AG20443 (cell line): ENCODE measurements at regions not wholly inside any gene's neighbourhood (a gene's known extent, or its start where the extent isn't known, plus 50 kb on each side); places are given as distances from the start of the nearest gene placed in this dataset.
"Not testable (repeated sequence)": the region's sequence is repeated elsewhere in the genome, so short reads cannot be mapped to it uniquely, and the experiment has no call there.

Experiments used
- DNase-seq: peaks from one replicate; pipeline ENCODE4 v3.0.0; 2012; ENCODE audit warnings: low spot score, mixed read lengths

DNA sequence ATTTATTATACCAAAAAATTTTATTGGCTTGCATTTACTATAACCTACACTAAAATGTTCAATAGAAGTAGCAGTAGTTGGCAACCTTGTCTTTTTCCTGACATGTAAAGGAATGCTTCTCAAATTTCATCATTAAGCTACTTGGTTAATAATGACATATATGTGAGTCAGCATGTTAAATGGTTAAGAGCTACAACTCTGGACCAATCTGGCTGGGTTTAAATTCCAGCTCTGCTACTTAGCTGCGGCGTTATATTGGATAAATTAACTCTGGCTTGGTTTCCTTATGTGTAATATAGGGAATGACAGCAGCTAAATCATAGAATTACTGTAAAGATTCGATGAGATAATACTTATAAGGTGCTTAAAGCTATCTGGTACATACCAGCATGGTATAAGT, 53.7 kb upstream of the OTOGL start:
- DNase-seq, result peak; percentile 27

DNA sequence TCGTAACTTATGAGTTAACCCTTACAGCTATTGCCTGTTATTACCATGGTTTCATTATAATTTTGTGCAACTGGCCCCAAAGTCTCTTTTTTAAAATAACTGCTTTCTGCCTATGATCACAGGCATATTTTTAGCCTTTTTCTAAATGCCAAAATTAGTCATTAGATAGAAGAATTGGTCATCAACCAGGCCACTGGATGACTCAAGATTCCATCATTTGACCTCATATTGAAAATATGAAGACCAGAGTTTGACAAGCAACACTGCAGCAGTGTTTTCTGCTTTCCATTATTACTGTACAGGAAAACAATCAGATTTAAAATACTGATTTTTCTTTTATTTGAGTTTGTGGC, 54.7 kb upstream of the OTOGL start:
- DNase-seq, result peak; percentile 79

DNA sequence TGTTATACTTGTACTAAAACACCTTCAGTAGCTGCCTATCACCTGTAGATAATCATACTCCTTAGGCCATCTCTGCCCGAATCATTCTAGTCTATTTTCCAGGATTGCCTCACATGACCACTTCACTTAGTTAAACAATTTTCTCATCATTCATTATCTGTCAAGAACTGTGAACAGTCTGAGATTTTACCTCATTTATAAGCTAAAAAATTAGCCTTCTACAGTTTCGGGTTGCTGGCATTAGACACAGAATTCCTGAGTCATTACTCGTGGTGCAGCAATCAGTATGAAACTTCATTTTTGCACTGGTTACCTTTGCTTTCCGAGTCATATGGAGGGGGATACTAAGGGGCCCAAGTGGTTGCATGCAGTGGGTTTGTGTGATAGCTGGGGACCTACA, 57.6 kb upstream of the OTOGL start:
- DNase-seq, result peak; percentile 46

DNA sequence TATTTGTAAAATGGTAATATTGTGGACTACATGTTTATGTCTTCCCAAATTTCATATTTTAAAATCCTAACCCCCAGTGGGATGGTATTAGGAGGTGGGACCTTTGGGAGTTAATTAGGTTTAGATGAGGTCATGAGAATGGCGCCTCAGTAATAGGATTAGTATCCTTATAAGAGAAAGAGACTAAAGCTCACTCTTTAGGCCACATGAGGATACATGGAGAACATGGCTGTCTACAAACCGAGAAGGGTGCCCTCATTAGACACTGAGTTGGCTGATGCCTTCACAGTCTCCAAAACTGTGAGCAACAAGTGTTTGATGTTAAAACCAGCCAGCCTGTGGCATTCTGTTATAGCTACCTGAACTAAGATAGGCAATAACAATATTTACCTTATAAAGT, 58.3 kb upstream of the OTOGL start:
- no peak for DNase-seq

DNA sequence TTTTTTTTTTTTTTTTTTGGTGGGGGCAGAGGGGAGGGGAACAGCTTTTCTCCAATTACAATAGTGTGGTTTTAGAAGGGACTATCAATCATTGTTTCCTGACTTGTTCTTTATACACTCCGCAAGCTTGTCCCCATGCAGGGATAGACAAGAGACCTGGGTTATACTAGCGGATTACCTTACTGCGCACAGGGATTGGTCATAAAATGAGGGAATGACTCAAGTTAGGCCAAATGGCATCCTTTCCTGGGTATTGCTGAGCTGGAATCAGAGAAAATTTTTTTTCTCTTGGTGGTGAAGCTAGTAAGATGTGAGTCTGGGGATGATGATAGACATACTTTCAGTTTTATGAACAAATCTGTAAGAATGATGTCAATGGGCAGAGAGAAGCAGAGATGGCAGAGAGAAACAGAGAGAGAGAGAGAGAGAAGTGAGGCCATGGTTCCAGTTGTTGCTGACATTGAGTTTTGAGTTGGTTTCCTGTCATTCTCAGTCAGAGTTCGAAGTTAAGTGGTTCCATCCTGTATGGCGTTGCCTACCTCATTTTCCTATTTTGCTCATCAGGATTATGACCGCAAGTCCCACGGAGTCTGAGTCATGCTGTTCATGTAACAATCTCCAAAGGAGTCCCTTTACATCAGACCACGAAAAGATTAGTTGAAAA, 59.1 kb upstream of the OTOGL start:
- DNase-seq, result no peak

DNA sequence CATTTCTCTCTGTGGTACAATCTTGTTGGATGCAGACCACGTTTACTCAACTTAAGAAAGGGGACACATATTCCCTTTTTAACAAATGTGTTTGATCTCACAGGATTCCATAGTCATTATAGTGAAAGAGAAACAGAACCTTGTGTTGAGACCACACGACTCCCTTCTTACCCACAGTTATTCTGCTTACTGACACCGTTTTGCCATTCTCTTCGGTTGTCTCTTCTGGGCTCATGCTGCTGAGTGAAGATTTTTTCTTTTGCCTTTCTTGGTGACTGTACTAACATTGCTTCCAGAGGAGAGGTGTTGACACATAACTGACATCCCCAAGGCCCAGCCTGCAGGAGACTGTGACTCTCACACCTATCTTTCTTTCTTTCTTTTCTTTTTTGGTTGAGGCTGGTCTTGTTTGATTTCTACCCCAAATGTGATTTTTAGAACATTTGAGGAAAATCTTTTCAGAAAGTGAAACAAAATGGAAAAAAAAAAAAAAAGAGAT, 61.2 kb upstream of the OTOGL start:
- no peak for DNase-seq

DNA sequence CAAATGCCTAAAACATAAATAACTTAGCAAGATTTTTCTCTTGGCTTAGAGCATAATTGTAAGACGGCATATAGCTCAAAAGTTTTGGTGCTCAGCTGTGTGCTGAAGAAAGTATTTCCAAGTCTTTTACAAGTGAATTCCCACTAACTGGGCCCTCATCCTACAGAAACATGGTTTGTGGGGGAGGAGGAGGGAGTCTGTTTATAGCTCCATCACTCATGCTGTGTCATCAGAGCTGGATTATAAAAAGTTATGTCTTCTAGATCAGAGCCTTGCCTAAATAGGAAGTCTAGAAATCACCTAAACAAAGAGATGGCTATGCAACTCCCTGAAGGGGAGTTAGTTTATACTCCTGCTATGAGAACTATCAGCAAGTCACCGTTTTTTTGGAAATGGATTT, 65.9 kb upstream of the OTOGL start:
- peak; percentile 40 for DNase-seq

DNA sequence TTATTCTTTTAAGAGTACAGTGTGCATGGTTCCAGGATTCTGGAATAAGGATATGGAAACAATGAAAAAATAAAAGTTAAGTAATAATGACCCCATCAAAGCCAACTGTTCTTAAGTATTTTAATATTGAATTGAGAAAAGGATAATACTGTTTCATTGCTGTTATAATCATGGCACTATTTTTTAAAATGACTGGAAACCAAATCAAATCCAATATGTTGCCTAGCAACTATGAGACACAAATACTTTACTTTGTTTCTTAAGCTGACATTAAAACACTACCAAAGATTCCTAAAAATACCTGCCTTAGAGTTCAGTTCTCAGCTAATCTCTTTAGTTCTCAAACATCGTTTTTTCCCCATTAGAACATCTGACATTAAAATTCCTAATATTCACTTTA, 66.4 kb upstream of the OTOGL start:
- DNase-seq, result no peak

DNA sequence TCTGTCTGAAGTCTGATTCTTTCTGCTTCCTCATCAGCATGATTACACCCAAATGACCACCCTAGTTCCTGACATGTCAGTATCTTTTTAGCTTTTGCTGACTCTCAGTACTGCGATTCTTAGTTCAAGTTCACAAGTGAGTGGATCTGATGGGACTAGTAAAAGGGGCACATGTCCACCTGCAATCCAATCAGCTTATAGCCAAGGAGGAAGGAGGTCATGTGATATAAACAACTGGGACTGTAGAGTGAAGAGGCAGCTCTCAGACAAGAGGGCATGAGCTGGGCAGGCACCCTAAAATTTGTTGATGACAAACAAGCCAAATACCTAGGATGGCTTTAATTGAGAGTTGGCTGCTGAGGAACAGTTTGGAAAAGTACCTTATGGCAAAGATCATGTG, 68.1 kb upstream of the OTOGL start:
- no peak for DNase-seq

DNA sequence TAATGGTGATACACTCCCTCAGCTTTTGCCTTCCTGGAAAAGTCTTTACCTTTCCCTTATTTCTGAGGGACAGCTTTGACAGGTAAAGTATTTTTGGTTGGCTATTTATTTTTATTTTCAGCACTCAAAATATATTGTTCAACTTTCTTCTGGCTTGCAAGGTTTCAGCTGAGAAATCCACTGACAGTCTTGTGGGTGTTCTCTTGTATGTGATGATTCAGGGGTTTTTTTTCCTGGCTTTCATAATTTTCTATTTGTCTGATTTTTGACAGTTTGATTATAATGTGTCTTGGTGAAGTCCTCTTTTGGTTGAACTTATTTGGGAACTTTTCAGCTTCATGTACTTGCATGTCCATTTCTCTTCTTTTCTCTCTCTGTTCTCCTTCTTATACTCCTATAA, 73.7 kb upstream of the OTOGL start:
- no peak for DNase-seq

DNA sequence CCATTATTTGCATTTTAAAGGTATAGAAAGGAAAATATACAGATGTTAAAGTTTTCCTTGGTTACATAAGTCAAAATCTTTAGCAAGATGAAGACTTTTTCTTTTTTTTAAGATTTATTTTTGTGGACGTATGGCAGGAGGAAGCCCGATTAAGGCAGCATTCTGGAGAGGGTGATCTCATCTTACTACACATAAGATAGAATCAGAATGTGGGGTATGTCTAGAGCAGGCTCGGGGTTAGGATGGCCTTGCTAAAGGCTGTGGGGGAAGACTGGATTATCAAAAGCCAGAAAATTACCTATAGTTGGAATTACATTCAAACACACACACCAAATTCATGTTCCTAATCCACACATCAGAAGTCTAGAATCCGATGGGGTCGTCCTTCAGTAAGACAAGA, 79.6 kb upstream of the OTOGL start:
- no peak for DNase-seq

DNA sequence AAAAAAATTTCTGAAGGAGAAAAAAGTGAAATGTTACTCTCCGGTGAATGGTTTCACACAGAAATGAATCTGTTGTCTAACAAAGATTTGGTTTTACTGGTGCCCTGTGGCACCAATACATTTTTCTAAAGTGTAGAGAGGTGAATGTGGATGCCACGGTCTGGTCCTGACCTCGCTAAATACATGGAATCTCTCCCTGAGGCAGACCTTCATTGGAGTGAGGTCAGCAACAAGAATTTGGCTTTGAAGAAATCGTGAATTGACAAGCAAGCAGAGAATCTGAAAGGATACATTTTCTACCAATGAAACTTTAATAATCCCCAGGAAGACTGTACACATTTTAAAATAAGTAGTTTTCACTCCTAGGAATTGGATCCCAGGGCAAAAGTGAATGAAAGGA, 81.2 kb upstream of the OTOGL start:
- no peak for DNase-seq

DNA sequence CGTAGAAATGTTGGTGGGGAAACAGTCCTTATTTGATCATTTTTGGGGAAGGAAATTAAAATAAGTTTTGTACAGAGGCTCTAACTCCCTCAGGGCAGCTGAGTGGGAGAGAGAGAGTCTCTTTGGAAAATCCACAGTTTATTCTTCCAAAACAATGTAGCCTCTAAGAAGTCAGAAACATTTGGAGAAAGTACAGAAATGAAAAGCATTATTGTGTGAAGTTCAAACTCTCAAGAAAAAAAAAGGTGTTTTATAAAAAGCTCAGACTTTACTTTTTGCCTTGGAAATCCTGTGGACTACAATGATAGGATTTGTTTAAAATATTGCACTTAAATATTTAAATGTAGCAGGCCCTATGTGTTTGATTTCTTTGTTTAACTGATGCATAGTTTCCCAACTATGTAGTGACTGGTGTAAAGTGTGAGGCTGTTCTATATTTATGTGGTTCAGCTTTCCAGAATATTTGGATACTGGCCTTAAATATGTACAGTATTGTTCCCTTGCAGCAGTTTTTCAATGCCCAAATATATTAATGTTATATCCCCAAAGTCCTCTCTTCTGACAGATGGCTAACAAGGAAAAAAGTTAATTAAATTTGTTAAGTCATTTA, 82.0 kb upstream of the OTOGL start:
- DNase-seq, result no peak

DNA sequence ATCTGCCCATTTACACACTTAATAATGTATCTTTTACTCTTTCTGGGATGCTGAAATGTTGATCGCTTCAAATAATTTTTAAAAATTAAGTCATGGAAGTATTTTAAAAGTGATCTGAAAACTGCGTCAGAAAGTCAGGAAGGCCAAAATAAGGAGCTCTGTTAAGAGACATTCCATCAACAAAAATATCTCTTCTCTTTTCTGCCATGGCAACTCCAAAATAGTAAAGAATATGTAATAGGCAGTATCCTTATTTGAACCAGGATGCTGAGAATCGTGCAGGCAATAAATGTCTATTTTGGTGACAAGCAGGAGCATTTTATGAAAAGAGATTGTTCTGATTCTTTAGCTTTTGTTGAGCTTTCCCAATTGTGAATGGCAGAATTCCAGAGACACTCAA, 81.8 kb upstream of the PPP1R12A start:
- DNase-seq, result no peak

DNA sequence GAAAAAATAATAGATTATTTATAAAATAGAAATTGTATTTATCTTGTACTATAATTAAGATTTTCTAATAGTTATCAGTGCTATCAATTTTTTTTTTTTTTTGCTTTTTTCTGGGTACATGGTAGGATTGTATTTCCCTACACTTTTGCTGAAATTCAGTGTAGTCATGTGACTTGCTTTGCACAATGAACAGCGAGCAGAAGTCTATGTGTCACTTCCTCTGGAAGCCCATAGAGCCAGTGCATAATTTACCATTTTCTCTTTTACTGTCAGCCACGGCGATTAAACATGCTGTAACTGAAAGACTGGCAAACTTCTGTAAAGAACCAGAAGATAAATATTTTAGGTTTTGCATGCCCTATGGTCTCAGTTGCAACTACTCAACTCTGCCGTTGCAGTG, 80.8 kb upstream of the PPP1R12A start:
- DNase-seq, result no peak

DNA sequence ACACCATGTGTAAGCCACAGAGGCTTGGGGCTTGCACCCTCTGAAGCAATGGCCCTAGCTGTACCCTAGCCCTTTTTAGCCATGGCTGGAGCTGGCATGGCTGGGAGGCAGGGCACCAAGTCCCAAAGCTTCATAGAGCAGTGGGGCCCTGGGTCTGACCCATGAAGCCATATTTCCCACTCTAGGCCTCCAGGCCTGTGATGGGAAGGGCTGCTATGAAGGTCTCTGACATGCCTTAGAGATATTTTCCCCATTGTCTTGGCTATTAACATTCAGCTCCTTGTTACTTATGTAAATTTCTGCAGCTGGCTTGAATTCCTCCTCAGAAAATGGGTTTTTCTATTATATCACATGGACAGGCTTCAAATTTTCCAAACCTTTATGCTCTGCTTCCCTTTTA, 68.8 kb upstream of the PPP1R12A start:
- not testable (repeated sequence) for DNase-seq

DNA sequence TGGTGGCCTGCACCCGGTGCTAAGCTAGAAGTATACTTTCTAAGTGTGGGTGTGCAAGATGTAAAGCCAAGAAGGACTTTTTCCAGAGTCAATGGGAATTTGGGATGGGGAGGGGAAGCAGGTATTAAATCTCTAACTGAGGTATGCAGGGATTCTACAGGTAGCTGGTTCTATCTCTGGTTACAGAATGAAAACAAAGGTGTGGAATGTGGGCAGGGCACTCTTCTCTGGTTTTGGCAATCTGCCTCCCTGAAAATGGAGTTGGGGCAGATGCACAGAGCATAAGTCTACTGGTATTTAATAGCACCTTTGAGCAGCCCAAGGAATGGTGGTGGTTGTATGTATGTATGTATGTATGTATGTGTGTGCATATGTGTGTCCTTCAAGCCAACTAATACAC, 66.7 kb upstream of the PPP1R12A start:
- no peak for DNase-seq

DNA sequence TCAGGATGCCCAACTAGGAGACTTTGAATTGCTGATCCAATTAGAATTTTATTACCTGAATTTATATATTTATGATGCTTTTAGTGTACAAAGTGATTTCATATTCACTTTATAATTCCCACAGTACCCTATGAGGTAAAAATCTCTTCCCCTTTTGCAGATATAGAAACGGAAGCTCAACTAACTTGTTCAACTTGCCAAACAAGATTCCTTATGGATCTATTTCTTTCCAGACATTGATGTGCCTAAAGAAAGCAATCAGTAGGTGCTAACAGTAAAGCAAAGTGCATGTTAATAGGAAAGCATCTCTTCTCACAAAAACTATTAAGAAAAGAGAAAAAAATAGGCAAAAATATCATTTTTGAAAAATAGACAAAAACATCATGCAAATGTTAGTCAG, 65.9 kb upstream of the PPP1R12A start:
- no peak for DNase-seq

DNA sequence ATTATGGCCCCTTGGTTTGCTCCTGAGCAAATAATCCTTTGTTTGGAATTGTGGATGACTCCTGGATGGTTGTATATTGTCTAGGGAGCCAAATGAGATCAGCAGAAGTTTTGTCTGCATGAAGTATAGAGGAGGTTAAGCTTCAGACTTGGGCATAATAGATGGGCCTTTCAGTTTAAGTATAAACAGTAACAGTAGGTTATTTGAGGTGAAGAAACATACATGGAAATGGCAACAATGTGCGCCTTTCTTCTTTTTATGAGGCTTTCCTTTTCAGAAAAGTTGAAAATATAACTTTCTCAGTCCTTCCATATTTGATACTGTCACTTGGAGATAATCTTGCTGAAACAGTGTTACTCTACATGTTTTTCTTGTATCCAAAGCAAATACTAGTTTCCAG, 63.7 kb upstream of the PPP1R12A start:
- DNase-seq, result no peak

DNA sequence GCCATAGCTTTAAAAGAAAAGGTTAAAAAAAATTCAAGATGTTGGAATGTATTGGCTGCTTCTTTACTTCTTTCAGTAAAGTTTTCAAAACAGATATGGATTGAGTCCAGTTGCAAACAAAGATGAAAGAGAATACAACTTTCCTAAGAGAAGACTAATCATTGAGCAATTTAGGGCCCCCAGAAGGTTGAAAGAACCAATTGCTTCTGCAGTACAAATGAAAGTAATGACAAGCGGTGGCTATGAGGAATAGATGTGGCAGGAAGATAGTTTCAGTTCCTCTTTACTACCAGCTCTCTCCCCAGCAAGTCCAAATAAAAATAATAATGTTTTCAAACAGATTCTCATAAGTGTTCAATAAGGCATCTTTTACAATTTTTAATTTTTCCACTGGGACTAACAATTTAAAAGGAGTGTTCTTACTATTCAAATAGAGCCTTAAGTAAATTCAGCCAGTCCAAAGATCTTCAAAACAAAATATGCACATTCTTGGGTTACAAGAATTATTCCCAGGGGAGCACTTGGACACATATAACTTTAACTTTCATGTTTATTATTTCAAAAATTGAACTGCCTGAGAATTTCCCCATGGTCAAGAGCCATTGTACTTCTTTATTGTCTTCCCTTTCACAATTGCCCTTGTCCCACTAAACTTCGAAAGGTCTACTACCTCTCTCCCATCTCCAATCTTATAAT, 62.3 kb upstream of the PPP1R12A start:
- peak; percentile 34 for DNase-seq

DNA sequence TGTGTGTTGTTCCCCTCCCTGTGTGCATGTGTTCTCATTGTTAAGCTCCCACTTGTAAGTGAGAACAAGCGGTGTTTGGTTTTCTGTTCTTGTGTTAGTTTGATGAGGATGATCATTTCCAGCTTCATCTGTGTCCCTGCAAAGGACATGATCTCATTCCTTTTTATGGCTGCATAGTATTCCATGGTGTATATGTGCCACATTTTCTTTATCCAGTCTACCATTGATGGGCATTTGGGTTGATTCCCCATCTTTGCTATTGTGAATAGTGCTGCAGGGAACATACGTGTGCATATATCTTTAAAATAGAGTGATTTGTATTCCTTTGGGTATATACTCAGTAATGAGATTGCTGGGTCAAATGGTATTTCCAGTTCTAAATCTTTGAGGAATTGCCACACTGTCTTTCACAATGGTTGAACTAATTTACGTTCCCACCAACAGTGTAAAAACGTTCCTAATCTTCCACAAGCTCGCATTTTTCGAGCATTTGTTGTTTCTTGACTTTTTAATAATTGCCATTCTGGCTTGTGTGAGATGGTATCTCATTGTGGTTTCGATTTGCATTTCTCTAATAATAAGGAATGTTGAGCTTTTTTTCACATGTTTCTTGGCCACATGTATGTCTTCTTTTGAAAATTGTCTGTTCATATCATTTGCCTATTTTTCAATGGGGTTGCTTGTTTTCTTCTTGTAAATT, 60.6 kb upstream of the PPP1R12A start:
- DNase-seq, result not testable (repeated sequence)

DNA sequence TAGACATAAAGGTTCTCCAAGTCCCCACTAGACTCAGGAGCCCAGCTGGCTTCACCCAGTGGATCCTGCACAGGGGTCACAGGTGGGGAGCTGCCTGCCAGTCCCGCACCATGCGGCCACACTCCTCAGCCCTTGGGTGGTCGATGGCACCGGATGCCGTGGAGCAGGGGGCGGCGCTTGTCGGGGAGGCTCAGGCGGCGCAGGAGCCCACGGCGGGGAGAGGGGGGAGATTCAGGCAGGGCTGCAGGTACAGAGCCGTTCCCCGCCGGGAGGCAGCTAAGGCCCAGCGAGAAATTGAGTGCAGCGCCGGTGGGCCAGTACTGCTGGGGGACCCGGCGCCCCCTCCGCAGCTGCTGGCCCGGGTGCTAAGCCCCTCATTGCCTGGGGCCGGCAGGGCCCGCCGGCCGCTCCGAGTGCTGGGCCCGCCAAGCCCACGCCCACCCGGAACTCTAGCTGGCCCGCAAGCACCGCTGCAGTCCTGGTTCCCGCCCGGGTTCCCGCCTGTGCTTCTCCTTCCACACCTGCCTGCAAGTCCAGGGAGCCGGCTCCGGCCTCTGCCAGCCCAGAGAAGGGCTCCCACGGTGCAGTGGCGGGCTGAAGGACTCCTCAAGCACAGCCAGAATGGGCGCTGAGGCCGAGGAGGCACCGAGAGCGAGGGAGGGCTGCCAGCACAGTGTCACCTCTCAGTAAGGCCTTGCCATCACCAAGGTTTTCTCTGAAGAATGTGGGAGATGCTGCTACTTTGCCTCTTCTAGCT, 58.4 kb upstream of the PPP1R12A start:
- DNase-seq, result no peak
